ENCODE measurements at regions not wholly inside any gene's neighbourhood (a gene's known extent, or its start where the extent isn't known, plus 50 kb on each side); places are given as distances from the start of the nearest gene placed in this dataset.
"Not testable (repeated sequence)": the region's sequence is repeated elsewhere in the genome, so short reads cannot be mapped to it uniquely, and the experiment has no call there.

- no peak for DNase-seq
Measured at GRCh38 chr3:8152821-8153418, 348.7 kb upstream of the LMCD1 start.

GRCh38 chr3:8153800-8154199 is 347.8 kb upstream of the LMCD1 start:
- DNase-seq = no peak

- no peak for DNase-seq
Measured at GRCh38 chr3:8154617-8155016, 347.0 kb upstream of the LMCD1 start.

- DNase-seq = no peak
Measured at GRCh38 chr3:8156138-8156537, 345.5 kb upstream of the LMCD1 start.

GRCh38 chr3:8156831-8157230 is 344.8 kb upstream of the LMCD1 start:
- no peak for DNase-seq

GRCh38 chr3:8157640-8158039 is 344.0 kb upstream of the LMCD1 start:
- DNase-seq = no peak

GRCh38 chr3:8164145-8164544 is 337.5 kb upstream of the LMCD1 start:
- DNase-seq = no peak

GRCh38 chr3:8166014-8166413 is 335.6 kb upstream of the LMCD1 start:
- DNase-seq = no peak

- no peak for DNase-seq
Measured at GRCh38 chr3:8170971-8171508, 330.6 kb upstream of the LMCD1 start.

- DNase-seq = no peak
Measured at GRCh38 chr3:8173892-8174291, 327.7 kb upstream of the LMCD1 start.

- not testable (repeated sequence) for DNase-seq
Measured at GRCh38 chr3:8176759-8177483, 324.7 kb upstream of the LMCD1 start.

- not testable (repeated sequence) for DNase-seq
Measured at GRCh38 chr3:8178516-8178915, 323.1 kb upstream of the LMCD1 start.

GRCh38 chr3:8182904-8183303 is 318.7 kb upstream of the LMCD1 start:
- no peak for DNase-seq

GRCh38 chr3:8183627-8184026 is 318.0 kb upstream of the LMCD1 start:
- no peak for DNase-seq

GRCh38 chr3:8186213-8186612 is 315.4 kb upstream of the LMCD1 start:
- DNase-seq = no peak

GRCh38 chr3:8187996-8188395 is 313.6 kb upstream of the LMCD1 start:
- DNase-seq = no peak

- no peak for DNase-seq
Measured at GRCh38 chr3:8189051-8189450, 312.6 kb upstream of the LMCD1 start.

GRCh38 chr3:8191406-8191805 is 310.2 kb upstream of the LMCD1 start:
- DNase-seq = no peak

GRCh38 chr3:8197384-8197783 is 304.2 kb upstream of the LMCD1 start:
- DNase-seq = no peak

GRCh38 chr3:8198605-8199004 is 303.0 kb upstream of the LMCD1 start:
- no peak for DNase-seq

GRCh38 chr3:8200996-8201395 is 300.6 kb upstream of the LMCD1 start:
- no peak for DNase-seq

GRCh38 chr3:8201886-8202285 is 299.7 kb upstream of the LMCD1 start:
- no peak for DNase-seq

GRCh38 chr3:8204331-8204730 is 297.3 kb upstream of the LMCD1 start:
- DNase-seq = no peak

- DNase-seq = no peak
Measured at GRCh38 chr3:8204853-8205650, 296.6 kb upstream of the LMCD1 start.

Data from NK-92 treated with Interleukin-12 subunit alpha and Interleukin-12 subunit beta, amount 100 ng/mL, for 24 hours (cell line).